Fibroblast of lung (primary cell): ENCODE measurements at regions not wholly inside any gene's neighbourhood (a gene's known extent, or its start where the extent isn't known, plus 50 kb on each side); places are given as distances from the start of the nearest gene placed in this dataset.

Source experiments
- DNase-seq, 2 donors: peaks; one replicate each; pipeline versions ENCODE4 v3.0.0 to v3.0.0-alpha.2; 2010; ENCODE audit warnings: low read depth in 2 of 2
- H2AFZ ChIP-seq: 2 replicates; pipeline ENCODE4 v1.5.1; 2012; ENCODE audit warnings: low read length, control low read depth, inconsistent platforms
- H3K27ac ChIP-seq: 2 replicates; pipeline ENCODE4 v1.5.1; 2011; ENCODE audit warnings: low read length, control low read depth; ENCODE audit not compliant: insufficient read depth
- H3K27me3 ChIP-seq: 2 replicates; pipeline ENCODE4 v1.5.1; 2011; ENCODE audit warnings: mild to moderate bottlenecking, low read length; ENCODE audit not compliant: control insufficient read depth, insufficient read depth
- H3K36me3 ChIP-seq: 2 replicates; pipeline ENCODE4 v1.5.1; 2011; ENCODE audit warnings: low read length; ENCODE audit not compliant: control insufficient read depth, insufficient read depth
- H3K4me1 ChIP-seq: 2 replicates; pipeline ENCODE4 v1.5.1; 2011; ENCODE audit warnings: low read length; ENCODE audit not compliant: control insufficient read depth, insufficient read depth; ENCODE audit errors: extremely low read depth
- H3K4me2 ChIP-seq: 2 replicates; pipeline ENCODE4 v1.5.1; 2011; ENCODE audit warnings: low read length, control low read depth; ENCODE audit not compliant: insufficient read depth; ENCODE audit errors: extremely low read depth
- H3K4me3 ChIP-seq, 4 experiments: fragments of 200-600 bp in 1 of 4; sonication (generic) in 1 of 4; replicated peaks in 1 of 4; 2 replicates each; pipeline ENCODE4 v1.5.1; 2011 to 2016; ENCODE audit warnings: low read length in 4 of 4, low read depth in 3 of 4, mild to moderate bottlenecking in 3 of 4, control low read depth in 2 of 4, inconsistent platforms in 1 of 4, mixed read lengths in 1 of 4; ENCODE audit not compliant: insufficient read depth in 1 of 4; ENCODE audit errors: control extremely low read depth in 1 of 4
- H3K79me2 ChIP-seq: 2 replicates; pipeline ENCODE4 v1.5.1; 2012; ENCODE audit warnings: mild to moderate bottlenecking, low read length, inconsistent platforms; ENCODE audit not compliant: control insufficient read depth, insufficient read depth
- H3K9ac ChIP-seq: 2 replicates; pipeline ENCODE4 v1.5.1; 2011; ENCODE audit warnings: mild to moderate bottlenecking, low read length, control low read depth; ENCODE audit not compliant: insufficient read depth
- H3K9me3 ChIP-seq: 2 replicates; pipeline ENCODE4 v1.5.1; 2012; ENCODE audit warnings: low read depth, low read length; ENCODE audit not compliant: control insufficient read depth, insufficient read depth
- H4K20me1 ChIP-seq: 2 replicates; pipeline ENCODE4 v1.5.1; 2011; ENCODE audit warnings: low read length; ENCODE audit not compliant: control insufficient read depth, insufficient read depth; ENCODE audit errors: extremely low read depth
- EZH2 ChIP-seq: IDR thresholded peaks from 2 replicates; pipeline ENCODE4 v1.5.1; 2012; ENCODE audit warnings: low read length, control low read depth, mild to moderate bottlenecking; ENCODE audit errors: missing control alignments
- TF ChIP-seq, protein P1 (sequence below), 2 donors: IDR thresholded peaks in 1 of 2; conservative IDR thresholded peaks in 1 of 2; 1 replicate in 1 of 2; 2 replicates in 1 of 2; pipeline ENCODE4 v1.5.1; 2011 to 2012; ENCODE audit warnings: low read length in 2 of 2, control low read depth in 1 of 2, inconsistent platforms in 1 of 2, low read depth in 1 of 2, mild to moderate bottlenecking in 1 of 2

DNA sequence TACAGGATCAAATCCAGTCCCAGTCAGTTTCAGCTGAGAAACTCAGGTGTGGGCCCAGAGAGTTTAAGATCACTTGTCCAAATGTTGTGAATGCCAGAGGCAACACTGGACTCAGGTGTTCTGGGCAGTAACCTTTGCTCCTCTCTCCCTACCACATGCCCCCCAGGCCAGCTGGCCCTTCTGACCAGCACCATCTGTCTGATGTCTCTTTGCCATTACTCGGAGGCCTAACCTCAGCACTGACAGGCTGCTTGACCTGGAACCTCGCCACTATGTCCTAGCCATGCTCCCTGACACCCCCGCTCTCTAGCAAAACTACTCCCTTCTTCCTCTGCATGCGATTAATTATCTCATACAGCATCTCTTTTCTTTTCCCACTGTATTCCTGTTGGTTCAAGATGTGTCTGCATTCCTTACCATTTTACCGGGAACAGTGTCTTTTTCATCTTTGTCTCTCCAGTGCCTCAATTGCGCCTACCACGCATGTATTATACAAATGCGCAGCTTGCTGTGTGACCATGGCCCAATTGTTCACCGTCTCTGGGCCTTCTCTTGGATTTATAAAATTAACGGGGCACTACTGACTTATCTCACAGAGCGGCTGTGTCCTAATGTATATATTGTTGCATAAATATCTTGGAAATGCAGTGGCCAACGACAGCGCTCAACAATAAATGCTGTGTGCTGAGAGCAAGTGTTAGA, 159.5 kb upstream of the IRF2BP2 start:
- Histone ChIP-seq H3K36me3 (no peaks in the 10 kb centered on the region), H3K9ac (no peak overlapping the region), H3K9me3 (no peaks in the 10 kb centered on the region), H3K27ac (no peak overlapping the region), H3K27me3 (no peaks in the 10 kb centered on the region), H3K4me3 (no peak overlapping the region), H2AFZ (no peak overlapping the region), H4K20me1 (no peaks in the 10 kb centered on the region), H3K4me1 (peaks cover 6% of the 10 kb centered on the region), H3K4me2 (no peak overlapping the region), H3K79me2 (no peaks in the 10 kb centered on the region)
- no peak for TF ChIP-seq EZH2
- TF ChIP-seq, protein P1, sequence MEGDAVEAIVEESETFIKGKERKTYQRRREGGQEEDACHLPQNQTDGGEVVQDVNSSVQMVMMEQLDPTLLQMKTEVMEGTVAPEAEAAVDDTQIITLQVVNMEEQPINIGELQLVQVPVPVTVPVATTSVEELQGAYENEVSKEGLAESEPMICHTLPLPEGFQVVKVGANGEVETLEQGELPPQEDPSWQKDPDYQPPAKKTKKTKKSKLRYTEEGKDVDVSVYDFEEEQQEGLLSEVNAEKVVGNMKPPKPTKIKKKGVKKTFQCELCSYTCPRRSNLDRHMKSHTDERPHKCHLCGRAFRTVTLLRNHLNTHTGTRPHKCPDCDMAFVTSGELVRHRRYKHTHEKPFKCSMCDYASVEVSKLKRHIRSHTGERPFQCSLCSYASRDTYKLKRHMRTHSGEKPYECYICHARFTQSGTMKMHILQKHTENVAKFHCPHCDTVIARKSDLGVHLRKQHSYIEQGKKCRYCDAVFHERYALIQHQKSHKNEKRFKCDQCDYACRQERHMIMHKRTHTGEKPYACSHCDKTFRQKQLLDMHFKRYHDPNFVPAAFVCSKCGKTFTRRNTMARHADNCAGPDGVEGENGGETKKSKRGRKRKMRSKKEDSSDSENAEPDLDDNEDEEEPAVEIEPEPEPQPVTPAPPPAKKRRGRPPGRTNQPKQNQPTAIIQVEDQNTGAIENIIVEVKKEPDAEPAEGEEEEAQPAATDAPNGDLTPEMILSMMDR (conservative IDR thresholded peaks at IDR 0.05 in 1 of 2, IDR thresholded peaks at IDR 0.05 in 1 of 2; ENCODE audit: low read depth in 1 of 2, low read length in 2 of 2), result no peak
- no peak for DNase-seq

DNA sequence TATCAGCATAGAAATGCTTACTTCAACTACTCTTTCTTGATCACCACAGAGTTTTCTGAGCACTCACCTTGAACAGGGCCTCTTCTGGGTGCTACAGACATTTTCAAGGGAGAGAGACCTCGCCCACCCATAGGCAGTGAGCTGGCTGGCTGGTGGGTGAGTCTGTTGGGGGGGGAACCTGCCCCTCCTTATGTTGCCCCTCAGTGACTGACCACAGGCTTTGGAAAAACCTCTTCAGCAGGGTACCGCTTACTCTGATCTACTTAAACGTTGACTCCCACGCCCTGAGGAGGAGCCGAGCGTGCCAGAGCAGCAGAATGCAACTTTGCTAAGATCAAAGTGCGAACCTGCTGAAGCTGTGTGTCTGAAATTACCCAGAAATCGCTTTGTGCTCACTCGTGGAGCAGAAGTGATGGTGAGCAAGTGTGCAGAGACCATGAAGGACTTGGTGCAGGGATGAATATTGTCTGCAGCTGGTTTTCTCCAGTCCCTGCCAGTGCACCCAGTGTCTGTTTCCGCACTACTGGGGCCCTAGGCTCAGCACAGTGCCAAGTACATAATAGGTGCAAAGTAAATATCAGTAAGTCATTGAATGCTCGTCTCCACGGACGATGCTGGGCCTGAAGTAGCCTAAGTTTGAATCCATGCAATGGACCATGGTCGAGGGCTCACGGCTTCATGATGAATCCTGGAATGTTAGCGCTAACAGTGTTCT, 158.7 kb upstream of the IRF2BP2 start:
- Histone ChIP-seq H3K9ac (no peak overlapping the region), H3K4me1 (peaks cover 6% of the 10 kb centered on the region), H2AFZ (no peak overlapping the region), H3K27me3 (no peaks in the 10 kb centered on the region), H4K20me1 (no peaks in the 10 kb centered on the region), H3K4me3 (no peak overlapping the region), H3K79me2 (no peaks in the 10 kb centered on the region), H3K36me3 (no peaks in the 10 kb centered on the region), H3K27ac (no peak overlapping the region), H3K9me3 (no peaks in the 10 kb centered on the region), H3K4me2 (no peak overlapping the region)
- TF ChIP-seq, protein P1 (conservative IDR thresholded peaks at IDR 0.05 in 1 of 2, IDR thresholded peaks at IDR 0.05 in 1 of 2; ENCODE audit: low read depth in 1 of 2, low read length in 2 of 2), result no peak
- TF ChIP-seq EZH2, result no peak
- DNase-seq, result no peak

DNA sequence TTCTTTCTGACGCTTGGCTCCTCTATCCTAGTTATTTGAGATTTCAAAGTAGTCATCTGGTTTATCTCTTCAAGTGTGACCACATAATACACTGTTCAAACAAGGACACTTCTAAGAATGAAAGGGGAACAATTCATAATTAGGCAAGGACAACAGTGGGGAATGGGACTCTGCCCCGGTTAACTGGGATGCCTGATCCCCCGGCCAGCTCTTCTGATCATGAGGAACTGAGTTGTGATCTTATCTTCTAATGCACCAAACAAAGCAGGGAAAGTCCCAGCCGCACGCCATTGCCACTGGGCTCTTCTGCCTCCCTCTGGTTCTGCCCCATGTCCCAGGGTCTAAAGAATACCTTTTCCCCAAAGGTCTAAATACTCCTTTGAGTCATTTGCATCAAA, 158.2 kb upstream of the IRF2BP2 start:
- Histone ChIP-seq H3K4me2 (no peak overlapping the region), H2AFZ (no peak overlapping the region), H3K79me2 (no peaks in the 10 kb centered on the region), H3K36me3 (no peaks in the 10 kb centered on the region), H3K4me3 (no peak overlapping the region), H4K20me1 (no peaks in the 10 kb centered on the region), H3K27ac (no peak overlapping the region), H3K4me1 (peaks cover 6% of the 10 kb centered on the region), H3K27me3 (no peaks in the 10 kb centered on the region), H3K9ac (no peak overlapping the region), H3K9me3 (no peaks in the 10 kb centered on the region)
- DNase-seq, result no peak
- TF ChIP-seq, protein P1 (conservative IDR thresholded peaks at IDR 0.05 in 1 of 2, IDR thresholded peaks at IDR 0.05 in 1 of 2; ENCODE audit: low read depth in 1 of 2, low read length in 2 of 2), result no peak
- TF ChIP-seq EZH2, result no peak
